ENCODE measurements at regions not wholly inside any gene's neighbourhood (a gene's known extent, or its start where the extent isn't known, plus 50 kb on each side); places are given as distances from the start of the nearest gene placed in this dataset.

GRCh38 chr7:34299066-34299465, 359.0 kb upstream of the NPSR1 start:
- Mint-ChIP-seq H3K27ac (no peak overlapping the region), H3K27me3 (ENCODE audit: low read depth) (no peaks in the 10 kb centered on the region), H3K4me1 (peaks cover 33 to 37% of the 10 kb centered on the region in 2 experiments), H3K9me3 (no peaks in the 10 kb centered on the region), H3K4me3 (no peak overlapping the region), H3K36me3 (ENCODE audit: insufficient read depth in 1 of 3, low read depth in 3 of 3) (peaks cover 0 to 3% (median 0%) of the 10 kb centered on the region in 3 experiments; a peak in 1 of 7 replicates)
- H3K4me2 ChIP-seq (ENCODE audit: insufficient read depth, insufficient read length, low read length), result no peak overlapping the region
- H3K4me1 ChIP-seq (ENCODE audit: insufficient read depth, low read length), result peaks cover 5% of the 10 kb centered on the region; the same call in 1 of the 2 replicates
- H2BK120ac ChIP-seq (ENCODE audit: low read depth, low read length, poor library complexity, severe bottlenecking), result no peak overlapping the region
- no peak overlapping the region for H3K9ac ChIP-seq (ENCODE audit: extremely low read depth, insufficient read length, low read length)
- no peak overlapping the region for H2BK15ac ChIP-seq (ENCODE audit: low read depth, low read length)
- no peak for DNase-seq
- H3K4ac ChIP-seq (ENCODE audit: low read depth, low read length), result no peak overlapping the region
- no peak overlapping the region for H3K27ac ChIP-seq (ENCODE audit: insufficient read length, low read depth, low read length)
- H4K91ac ChIP-seq (ENCODE audit: insufficient read length, low read depth, low read length), result no peak overlapping the region
- no peaks in the 10 kb centered on the region for H4K20me1 ChIP-seq (ENCODE audit: control insufficient read depth, insufficient read depth, insufficient read length)
- no peaks in the 10 kb centered on the region for H3K23me2 ChIP-seq (ENCODE audit: insufficient read length, low read depth, low read length, poor library complexity, severe bottlenecking)
- H2BK12ac ChIP-seq (ENCODE audit: insufficient read length, low read depth, low read length), result no peak overlapping the region
- H2AFZ ChIP-seq (ENCODE audit: low read length), result no peak overlapping the region
- H3T11ph ChIP-seq (ENCODE audit: low read length), result no peak overlapping the region
- no peaks in the 10 kb centered on the region for H3K79me1 ChIP-seq (ENCODE audit: insufficient read depth, low read depth, low read length, poor library complexity, severe bottlenecking)
- no peak overlapping the region for H2AK5ac ChIP-seq (ENCODE audit: insufficient read length, low read length)
- no peak overlapping the region for H4K8ac ChIP-seq (replicated peaks; ENCODE audit: insufficient read length, low read depth, low read length)
- no CpG with 5 or more reads among the region's 4 CpGs for WGBS (ENCODE audit: extremely low coverage, insufficient read length, low lambda C conversion rate)
- H2BK20ac ChIP-seq (ENCODE audit: low read depth, low read length, poor library complexity, severe bottlenecking), result no peak overlapping the region
- H4K5ac ChIP-seq (ENCODE audit: insufficient read length, low read depth, low read length), result no peak overlapping the region
- H2BK5ac ChIP-seq (ENCODE audit: insufficient read length, low read length), result no peak overlapping the region
- TF ChIP-seq CTCF (conservative IDR thresholded peaks at IDR 0.05), result no peak
- no peak overlapping the region for H3K18ac ChIP-seq (ENCODE audit: insufficient read length, low read depth, low read length)
- H3K56ac ChIP-seq (ENCODE audit: insufficient read length, low read depth, low read length), result no peak overlapping the region
- no peak overlapping the region for H3K14ac ChIP-seq (ENCODE audit: insufficient read depth, low read length)
- no peaks in the 10 kb centered on the region for H3K9me3 ChIP-seq (ENCODE audit: control insufficient read depth, low read depth, low read length)
- no peaks in the 10 kb centered on the region for H3K27me3 ChIP-seq (ENCODE audit: insufficient read depth, low read length)
- H3K23ac ChIP-seq (ENCODE audit: insufficient read length, low read depth, low read length), result no peak overlapping the region
- H3K79me2 ChIP-seq (ENCODE audit: insufficient read depth, low read length), result no peaks in the 10 kb centered on the region

Data from H9 (cell line).